GM19438 (cell line): ENCODE measurements at regions not wholly inside any gene's neighbourhood (a gene's known extent, or its start where the extent isn't known, plus 50 kb on each side); places are given as distances from the start of the nearest gene placed in this dataset.

Experiments used
- ATAC-seq: cut with Tn5 transposase; IDR thresholded peaks from one replicate; pipeline ENCODE4 v1.9.1; 2021; ENCODE audit warnings: low read depth; ENCODE audit not compliant: unreplicated experiment

DNA sequence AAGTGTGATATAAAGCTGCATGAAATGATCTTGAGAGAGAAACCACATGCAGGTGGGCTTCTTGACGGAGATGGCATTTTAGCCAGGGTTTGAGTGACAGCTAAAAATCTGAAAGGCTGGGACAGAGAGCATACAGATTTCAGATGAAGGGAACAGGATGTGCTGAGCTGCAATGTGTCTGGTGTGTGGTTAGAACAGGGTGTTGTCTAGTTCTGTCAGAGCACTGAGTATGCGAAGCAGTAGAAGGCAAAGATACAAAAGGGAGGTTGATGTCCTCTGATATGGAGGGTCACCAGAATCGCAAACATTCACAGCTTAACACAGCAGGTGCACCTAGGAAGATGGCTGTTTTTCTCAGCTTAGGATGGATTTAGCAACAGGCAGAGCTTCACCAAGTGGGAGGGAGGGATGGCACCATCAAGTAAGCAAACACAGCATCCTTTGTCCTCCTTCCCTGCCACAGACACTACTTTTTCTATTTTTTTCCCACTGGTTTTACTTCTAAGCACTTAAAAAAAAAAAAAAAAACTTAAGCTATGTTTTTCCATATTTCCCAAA is 182.5 kb downstream of the TMX3 start:
- ATAC-seq = no peak

DNA sequence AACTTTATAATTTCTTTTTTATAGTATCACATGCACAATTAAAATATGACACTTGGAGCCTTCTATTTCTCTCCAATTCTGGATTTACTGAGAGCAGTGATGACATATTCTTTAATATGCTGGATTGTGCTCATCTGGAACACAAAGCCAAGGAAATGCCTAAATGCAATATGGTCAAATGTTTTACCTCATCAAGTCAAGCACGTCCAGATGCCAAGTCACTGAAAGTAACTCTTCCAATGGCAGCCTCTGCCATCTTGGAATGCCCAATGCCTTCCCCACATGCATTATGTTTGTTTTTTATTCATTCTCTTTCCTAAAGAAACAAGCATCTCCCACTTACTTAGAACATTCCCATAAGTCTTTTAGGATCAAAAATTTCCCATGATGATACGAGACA is 189.8 kb downstream of the TMX3 start:
- ATAC-seq = no peak

- ATAC-seq = no peak
Observed at GRCh38 chr18:68520406-68521075, 194.4 kb downstream of the TMX3 start.

- no peak for ATAC-seq
Observed at GRCh38 chr18:68519336-68519735, 195.6 kb downstream of the TMX3 start.

DNA sequence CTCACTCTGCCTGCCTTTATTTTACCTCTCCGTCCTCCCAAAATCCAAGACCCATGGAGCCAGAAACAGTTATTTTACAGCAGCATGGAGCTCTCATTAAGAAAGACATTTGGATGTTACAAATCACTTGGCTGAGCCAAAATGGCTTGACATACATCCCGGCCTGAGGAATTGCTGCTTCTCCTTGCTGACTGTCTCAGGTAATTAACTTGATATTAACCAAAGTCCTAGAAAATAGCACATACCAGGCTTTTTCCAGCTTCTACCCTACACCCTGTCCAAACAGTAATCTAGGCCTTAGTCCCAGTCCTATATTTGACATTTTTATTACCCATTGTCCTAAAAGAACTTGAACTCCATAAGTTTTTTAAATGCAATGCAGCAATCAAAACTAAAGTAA is 205.0 kb downstream of the TMX3 start:
- ATAC-seq = no peak

- ATAC-seq = no peak
Observed at GRCh38 chr18:68507781-68508180, 207.1 kb downstream of the TMX3 start.

- ATAC-seq = no peak
Observed at GRCh38 chr18:68505178-68505574, 209.7 kb downstream of the TMX3 start.

DNA sequence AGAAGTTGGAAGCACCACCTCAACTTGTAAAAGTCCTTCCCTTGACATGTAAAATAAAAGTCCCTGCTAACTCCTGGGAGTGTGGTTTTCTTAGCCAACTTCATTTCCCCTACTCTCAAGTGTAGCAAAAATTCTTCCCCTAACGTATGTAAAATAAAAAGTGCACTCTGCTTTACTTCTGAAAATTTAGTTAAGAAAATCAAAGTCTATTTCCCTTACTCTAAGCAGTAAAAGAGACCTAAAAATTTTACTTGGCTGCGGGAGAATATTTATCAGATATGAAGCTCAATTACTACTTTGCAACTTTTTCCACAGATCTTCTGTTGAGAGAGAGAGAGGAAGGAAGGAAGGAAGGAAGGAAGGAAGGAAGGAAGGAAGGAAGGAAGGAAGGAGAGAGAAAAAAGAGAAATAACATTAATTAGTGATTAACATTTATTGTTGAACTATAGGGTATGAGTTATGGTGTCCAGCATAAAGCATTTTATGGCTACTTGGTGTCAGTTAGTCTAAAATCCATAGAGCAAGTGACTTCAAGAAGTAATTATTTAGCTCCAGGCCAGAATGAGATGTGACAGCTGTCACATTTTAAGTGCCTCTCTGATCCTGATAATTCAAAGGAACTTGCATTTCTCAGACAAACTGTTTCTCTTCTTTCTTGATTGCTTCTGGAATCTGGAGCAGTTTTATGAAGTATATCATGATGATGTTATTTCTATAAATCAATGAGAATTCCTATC is 210.3 kb downstream of the TMX3 start:
- no peak for ATAC-seq

DNA sequence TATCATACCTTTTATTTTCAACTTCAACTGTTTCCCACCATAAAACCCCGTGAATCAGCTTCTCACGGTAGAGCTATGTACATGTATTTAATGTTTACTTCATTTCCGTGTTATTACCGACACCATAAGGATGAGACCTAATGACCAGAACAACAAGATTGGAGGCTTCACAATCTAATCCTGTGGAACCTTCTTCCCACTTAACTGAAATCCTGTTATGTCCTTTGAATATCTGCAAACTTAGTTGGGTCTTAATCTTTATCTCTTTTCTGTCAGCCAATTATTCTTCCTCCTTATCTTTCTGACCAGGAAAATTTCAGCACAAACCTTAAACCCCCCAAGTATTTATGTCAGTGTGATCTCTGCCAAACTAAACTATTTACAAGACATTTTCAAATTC is 214.4 kb downstream of the TMX3 start:
- ATAC-seq = no peak

- ATAC-seq = no peak
Observed at GRCh38 chr18:68499141-68499540, 215.8 kb downstream of the TMX3 start.

DNA sequence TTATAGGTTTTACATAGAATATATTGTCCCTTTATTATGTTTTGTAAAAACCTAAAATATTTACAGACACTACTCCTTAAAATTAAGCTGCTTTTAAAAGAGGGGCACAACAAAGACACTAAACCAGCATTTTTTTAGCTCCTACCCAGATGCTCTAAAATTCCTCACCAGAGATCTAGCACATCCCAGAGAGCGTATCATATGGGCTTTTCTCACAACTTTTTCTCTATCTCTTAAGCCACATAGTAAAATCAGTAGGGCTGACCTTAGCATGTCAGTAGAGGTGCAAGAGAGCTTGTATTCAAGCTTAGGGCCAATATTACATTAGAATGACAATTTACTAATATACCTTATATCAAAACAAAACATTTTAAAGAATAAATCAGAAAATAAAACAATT is 216.3 kb downstream of the TMX3 start:
- no peak for ATAC-seq

DNA sequence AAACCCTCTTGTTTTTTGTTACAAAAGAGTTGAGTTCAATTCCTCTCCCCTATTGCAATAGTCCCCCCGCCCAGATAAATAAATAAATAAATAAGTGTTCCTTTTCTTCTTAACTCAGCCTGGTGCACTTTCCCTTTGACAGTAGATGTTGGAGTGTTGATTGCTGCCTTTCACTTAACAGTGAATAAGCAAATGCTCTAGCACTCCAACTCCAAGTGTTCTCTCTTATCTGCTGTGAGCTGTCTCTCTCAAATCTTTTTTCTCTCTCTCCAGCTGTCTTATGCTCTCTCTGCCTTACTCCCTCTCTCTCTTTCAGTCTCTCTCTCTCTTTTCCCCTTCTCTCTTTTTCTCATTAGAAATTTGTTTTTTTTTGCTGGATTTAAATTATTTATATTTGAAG is 216.7 kb downstream of the TMX3 start:
- no peak for ATAC-seq

DNA sequence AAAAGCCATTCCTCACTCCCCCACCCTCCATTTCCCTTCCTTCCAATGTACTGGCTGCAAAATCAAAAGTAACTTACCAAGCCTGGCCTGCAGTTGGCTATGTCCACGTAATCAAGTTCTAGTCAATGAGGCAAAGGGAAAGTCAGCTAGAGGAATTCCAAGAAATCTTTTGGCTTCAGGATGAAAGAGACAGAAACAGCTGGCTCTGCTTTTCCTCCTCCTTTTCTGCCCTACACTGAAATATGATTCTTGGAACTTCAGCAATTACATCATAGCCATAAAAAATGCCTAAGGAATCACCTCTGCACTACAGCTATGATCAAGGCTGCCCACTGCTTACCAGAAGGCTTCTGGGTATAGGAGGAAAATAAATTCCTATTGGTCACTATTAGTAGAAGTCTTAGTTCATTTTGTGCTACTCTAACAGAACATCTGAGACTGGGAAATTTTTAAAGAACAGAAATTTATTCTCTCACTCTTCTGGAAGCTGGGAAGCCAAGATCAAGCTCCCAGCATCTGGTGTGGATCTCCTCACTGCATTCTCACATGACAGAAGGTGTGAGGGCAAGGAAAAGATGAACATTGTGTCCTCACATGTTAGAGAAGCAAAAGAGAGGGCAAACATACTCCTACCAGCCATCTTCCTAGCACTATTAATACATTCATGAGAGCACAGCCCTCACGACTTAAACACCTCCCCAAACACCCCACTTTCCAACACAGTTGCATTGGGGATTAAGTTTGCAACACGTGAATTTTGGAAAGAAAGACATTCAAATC is 219.9 kb downstream of the TMX3 start:
- no peak for ATAC-seq

DNA sequence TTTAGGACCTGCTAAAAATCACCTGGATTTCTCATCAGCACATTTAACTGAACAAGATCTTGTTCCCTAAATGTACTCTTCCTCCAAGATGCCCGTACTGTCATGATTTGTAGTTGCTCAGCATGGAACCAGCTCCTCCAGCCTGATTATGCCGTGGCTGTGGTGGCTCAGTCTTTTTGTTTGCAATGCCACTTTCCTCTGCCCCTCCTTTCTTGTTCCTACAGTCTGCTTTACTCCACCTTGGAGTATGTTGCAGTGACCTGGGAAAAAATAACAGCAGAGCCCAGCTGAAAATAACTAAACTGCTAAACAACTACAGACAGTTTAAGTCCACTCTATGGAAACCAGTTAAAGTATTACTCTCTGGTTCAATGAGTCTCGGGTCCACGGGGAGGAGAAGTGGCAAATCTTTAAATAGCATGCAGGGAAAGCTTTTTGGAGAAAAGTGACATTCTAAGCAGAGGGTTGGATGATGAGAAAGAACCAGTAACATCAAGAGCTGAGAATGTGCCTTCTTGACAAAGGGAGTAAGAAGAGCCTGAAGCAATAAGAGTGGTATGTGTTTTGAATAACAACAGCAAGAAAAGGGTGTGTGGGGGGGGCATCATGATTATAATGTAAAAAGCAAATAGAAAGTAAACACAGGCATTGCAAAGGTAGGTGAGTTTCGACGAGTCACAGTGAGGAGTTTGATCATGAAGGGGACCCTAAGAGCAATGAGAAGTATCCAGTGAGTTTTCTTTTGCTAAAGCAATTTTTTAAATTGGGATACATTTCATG is 225.7 kb downstream of the TMX3 start:
- no peak for ATAC-seq

- ATAC-seq = no peak
Observed at GRCh38 chr18:68484241-68484640, 230.7 kb downstream of the TMX3 start.

DNA sequence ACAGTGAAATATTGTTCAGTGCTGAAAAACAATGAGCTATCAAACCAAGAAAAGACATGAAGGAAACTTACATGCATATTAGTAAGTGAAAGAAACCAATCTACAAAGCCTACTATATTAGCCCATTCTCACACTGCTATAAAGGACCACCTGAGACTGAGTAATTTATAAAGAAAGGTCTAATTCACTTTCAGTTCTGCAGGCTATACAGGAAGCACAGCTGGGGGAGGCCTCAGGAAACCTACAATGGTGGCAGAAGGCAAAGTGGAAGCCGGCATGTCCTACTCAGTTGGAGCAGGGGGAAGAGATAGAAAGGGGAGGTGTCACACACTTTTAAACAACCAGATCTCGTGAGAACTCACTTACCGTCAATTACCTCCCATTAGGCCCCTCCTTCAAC is 232.1 kb downstream of the TMX3 start:
- no peak for ATAC-seq

- ATAC-seq = no peak
Observed at GRCh38 chr18:68480196-68480595, 234.7 kb downstream of the TMX3 start.

- no peak for ATAC-seq
Observed at GRCh38 chr18:68478246-68478645, 236.7 kb downstream of the TMX3 start.

DNA sequence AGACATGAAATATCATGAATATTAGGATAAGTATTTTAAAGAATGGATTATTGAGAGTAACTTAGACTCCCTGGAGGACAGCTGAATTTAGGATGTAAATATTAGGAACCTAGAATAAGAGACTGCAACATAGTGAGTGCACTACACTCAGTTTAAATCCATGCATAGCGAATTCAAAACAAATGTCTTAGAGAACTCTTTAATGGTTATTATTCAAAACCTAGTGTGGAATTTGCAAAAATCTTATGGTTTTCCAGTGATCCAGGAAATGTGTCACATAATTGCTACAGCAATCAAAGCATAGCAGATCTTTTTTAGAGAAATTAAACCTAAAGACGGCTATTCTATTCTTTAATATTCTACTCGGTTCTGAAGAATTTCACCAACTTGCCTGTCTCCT is 239.0 kb downstream of the TMX3 start:
- no peak for ATAC-seq

DNA sequence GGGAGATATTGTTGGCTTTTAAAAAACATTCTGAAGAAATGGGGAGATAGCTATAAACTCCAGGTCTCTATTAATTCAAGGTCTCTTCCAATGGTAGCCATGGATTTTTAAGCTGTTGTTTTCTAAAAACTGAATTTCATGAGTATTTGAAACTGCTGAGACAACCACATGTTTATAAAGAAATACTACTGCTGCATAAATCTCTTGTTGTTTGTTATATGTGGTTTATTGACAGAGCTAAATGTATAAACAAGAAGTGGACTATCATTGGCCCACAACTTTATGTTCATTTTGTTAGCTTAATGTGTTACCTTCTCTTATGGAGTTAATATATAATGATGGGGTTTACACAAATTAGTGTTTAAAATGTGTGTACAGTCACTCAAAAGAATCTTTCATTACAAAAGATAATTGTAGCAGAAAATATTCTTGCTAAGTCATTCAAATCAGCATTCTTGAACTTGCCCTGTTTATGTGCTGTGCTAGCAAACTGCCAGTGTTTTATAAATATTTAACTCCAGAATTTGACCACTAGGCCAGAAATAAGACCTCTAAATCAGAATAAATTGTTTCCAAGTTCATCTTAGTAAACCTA is 242.1 kb downstream of the TMX3 start:
- ATAC-seq = no peak
